ENCODE measurements at regions not wholly inside any gene's neighbourhood (a gene's known extent, or its start where the extent isn't known, plus 50 kb on each side); places are given as distances from the start of the nearest gene placed in this dataset.

DNA sequence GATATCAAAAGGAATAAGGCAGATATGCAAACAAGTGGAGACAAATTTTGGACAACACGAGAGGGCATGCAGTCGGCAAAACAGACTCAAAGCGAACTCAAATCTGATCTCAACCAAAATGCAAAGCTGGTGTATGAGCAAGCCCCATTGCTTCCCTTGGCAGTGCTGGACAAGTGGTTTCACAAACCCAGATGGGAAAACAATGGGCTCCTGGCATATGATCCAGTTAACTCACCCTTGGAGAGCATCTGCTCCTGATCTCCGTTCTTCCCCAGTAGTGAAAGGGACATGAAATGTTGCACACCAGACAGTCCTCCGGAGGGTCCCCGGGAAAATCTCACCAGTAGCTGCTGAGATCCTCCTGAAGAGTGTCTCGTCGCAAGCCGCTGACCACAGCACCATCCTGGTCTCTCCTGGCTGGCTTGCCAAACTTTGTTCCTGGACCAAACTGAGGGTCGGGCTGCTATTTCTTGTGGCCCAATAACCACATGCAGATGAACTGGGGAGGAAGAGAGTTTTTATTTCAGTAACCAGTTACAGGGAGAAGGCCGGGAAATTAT is 84.3 kb upstream of the THBS2 start:
- Histone ChIP-seq H3K4me1 (peaks cover 0 to 12% (median 8%) of the 10 kb centered on the region in 4 donors), H3K27me3 (no peaks in the 10 kb centered on the region), H3K27ac (no peak overlapping the region), H3K4me3 (no peak overlapping the region), H3K9me3 (no peaks in the 10 kb centered on the region), H3K36me3 (no peaks in the 10 kb centered on the region)
- intact Hi-C loops (cut with DNase I; ENCODE audit: low total_unique reads) = no loop called here
- no peak for DNase-seq
- TF ChIP-seq, protein P1, sequence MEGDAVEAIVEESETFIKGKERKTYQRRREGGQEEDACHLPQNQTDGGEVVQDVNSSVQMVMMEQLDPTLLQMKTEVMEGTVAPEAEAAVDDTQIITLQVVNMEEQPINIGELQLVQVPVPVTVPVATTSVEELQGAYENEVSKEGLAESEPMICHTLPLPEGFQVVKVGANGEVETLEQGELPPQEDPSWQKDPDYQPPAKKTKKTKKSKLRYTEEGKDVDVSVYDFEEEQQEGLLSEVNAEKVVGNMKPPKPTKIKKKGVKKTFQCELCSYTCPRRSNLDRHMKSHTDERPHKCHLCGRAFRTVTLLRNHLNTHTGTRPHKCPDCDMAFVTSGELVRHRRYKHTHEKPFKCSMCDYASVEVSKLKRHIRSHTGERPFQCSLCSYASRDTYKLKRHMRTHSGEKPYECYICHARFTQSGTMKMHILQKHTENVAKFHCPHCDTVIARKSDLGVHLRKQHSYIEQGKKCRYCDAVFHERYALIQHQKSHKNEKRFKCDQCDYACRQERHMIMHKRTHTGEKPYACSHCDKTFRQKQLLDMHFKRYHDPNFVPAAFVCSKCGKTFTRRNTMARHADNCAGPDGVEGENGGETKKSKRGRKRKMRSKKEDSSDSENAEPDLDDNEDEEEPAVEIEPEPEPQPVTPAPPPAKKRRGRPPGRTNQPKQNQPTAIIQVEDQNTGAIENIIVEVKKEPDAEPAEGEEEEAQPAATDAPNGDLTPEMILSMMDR (IDR thresholded peaks at IDR 0.05) = no peak

DNA sequence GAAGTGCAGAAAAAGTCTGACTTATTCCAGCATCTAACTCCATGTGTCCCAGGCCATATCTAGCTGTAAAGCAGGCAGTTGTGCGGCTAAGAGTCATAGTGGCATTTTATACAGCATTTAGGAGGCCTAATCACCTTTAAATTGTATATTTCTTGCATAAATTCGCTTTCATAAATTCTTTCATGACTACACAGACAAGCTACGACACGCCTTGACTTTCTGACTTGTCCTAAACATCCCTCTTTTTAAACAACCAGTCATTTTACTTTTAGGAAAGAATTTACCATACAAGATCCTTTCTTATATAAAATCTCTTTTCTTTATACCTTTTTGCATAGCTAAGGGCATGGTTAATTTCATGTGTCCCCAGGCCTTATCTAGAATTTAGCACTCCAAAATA is 81.7 kb upstream of the THBS2 start:
- no peaks in the 10 kb centered on the region for H3K27me3 ChIP-seq
- H3K36me3 ChIP-seq = no peaks in the 10 kb centered on the region
- H3K4me1 ChIP-seq = no peaks in the 10 kb centered on the region
- H3K4me3 ChIP-seq = no peak overlapping the region
- no peaks in the 10 kb centered on the region for H3K9me3 ChIP-seq
- TF ChIP-seq, protein P1 (IDR thresholded peaks at IDR 0.05) = no peak
- intact Hi-C loops (cut with DNase I; ENCODE audit: low total_unique reads) = no loop called here
- DNase-seq = no peak
- H3K27ac ChIP-seq = no peak overlapping the region

DNA sequence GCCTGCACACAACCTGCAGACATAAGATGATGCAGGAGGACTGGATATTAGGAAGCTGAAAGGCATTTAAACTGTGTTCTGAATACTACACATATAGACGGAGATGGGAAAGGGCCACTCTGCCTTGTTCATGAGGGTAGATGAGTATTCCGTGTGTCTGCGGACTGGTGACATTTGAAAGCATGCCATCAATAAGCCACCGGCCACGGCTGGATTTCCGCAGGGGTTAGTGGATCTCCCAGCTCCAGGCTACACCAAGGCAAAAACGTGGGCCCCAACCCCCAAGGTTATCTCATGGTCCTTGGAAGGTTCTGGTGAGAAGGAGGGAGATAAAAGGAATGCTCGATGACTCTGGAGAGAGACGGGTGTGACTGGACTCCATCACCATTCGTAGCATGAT is 78.6 kb upstream of the THBS2 start:
- no peak overlapping the region for H3K27ac ChIP-seq
- TF ChIP-seq, protein P1 (IDR thresholded peaks at IDR 0.05) = no peak
- intact Hi-C loops (cut with DNase I; ENCODE audit: low total_unique reads) = no loop called here

DNA sequence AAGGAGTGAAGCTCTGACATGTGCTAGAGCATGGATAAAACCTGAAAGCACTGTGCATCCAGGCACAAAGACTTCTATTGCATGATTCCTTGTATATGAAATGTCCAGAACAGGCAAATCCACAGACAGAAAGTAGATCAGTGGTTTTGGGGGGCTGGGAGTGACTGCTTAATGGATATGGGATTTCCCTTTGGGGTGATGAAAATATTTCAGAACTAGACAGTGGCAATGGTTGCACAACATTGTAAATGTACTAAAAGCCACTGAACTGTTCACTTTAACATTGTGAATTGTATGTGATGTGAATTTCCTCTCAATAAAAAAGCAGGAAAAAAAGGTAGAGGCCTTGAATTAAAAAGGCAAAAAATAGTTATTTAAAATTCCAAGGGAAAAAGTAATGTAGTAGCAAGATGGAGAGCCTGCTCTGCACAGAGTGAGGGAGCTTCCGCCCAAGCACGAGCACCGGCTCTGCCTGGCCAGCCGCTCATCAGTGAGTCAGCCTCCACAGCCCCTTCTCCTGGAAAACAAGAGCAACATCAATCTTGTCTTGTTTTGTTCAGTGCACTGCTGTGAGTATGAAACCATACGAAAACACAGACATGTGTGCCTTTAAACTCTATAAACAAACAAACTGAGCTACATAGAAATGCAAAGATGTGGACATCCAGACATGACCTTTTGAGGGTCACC is 74.6 kb upstream of the THBS2 start:
- no peak for DNase-seq
- H3K27ac ChIP-seq = no peak overlapping the region
- TF ChIP-seq, protein P1 (IDR thresholded peaks at IDR 0.05) = no peak
- no peaks in the 10 kb centered on the region for H3K27me3 ChIP-seq
- no peaks in the 10 kb centered on the region for H3K4me1 ChIP-seq
- H3K9me3 ChIP-seq = no peaks in the 10 kb centered on the region
- no peaks in the 10 kb centered on the region for H3K36me3 ChIP-seq
- intact Hi-C loops (cut with DNase I; ENCODE audit: low total_unique reads) = loop anchor here (10.0 kb wide), 2 partner anchors 373 to 433 kb away; no protein-coding TSS in a partner anchor
- no peak overlapping the region for H3K4me3 ChIP-seq

More for the DNA sequence above, 78.6 kb upstream of the THBS2 start:
- H3K4me3 ChIP-seq = no peak overlapping the region
- no peaks in the 10 kb centered on the region for H3K36me3 ChIP-seq
- H3K4me1 ChIP-seq = no peaks in the 10 kb centered on the region
- no peak for DNase-seq
- H3K27me3 ChIP-seq = no peaks in the 10 kb centered on the region
- no peaks in the 10 kb centered on the region for H3K9me3 ChIP-seq

DNA sequence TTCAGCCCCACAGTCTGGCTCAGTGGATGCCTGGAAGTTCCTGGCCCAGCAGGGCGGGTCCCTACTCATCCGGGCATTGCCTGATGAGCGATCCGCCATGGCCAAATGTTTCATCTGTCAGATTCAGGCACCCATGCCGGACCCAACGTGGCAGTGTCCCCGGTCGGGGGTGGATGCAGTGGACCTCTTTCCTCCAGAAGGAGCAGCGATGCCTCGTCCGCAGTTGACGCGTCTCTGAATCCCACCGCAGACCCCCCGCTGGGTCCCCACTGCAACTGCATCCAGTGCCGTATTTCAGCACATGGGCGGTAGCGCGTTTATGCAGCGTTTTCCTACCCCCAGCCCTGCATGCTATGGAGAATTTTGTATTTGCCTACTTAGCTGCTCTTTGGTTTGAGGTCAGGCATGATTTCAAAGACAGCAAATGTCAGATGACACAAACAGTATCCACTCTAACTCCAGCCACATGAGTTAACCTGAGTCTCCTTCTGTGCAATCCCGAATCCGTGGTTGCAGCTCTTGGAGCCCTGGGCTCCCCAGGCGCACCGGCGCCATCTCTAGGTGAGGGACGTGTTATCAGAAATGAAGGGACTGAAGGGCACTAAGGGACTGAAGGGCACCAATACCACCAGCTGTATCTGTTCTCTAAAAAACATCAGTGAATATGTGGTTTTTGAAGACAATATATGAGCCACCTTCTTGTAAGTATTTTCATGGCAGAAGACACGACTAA is 72.6 kb upstream of the THBS2 start:
- H3K27me3 ChIP-seq = no peaks in the 10 kb centered on the region
- no peak for DNase-seq
- intact Hi-C loops (cut with DNase I; ENCODE audit: low total_unique reads) = loop anchor here (10.0 kb wide), 2 partner anchors 371 to 431 kb away; no protein-coding TSS in a partner anchor
- H3K4me3 ChIP-seq = no peak overlapping the region
- H3K4me1 ChIP-seq = no peaks in the 10 kb centered on the region
- no peaks in the 10 kb centered on the region for H3K9me3 ChIP-seq
- no peak overlapping the region for H3K27ac ChIP-seq
- H3K36me3 ChIP-seq = no peaks in the 10 kb centered on the region
- TF ChIP-seq, protein P1 (IDR thresholded peaks at IDR 0.05) = peak; percentile 18 to 21

Measured in tibial artery (tissue), 4 donors.